ENCODE measurements at regions not wholly inside any gene's neighbourhood (a gene's known extent, or its start where the extent isn't known, plus 50 kb on each side); places are given as distances from the start of the nearest gene placed in this dataset.

DNA sequence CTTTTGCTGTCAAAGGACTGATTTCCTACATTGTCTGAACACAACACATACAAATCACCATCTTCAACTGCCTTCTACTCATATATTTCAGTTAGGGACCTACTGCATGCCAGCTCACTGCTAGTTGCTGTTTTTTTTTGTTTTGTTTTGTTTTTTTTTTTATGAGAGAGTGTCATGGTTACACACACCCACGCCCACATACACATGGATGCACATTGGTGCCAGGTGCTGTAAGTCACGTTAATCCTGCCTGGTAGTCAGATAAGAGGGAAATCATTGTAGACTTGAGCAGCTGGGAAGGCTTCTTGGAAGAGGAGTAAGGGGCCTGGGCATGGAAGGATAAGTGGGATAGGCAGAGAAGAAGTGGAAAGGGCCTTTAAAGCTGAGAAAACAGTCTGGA is 209.9 kb downstream of the TDRD15 start:
- H3K9me3 ChIP-seq, result no peaks in the 10 kb centered on the region
- H3K4me1 ChIP-seq (ENCODE audit: insufficient read depth), result peaks cover 5% of the 10 kb centered on the region
- H3K27me3 ChIP-seq, result no peaks in the 10 kb centered on the region
- 41 to 56% (median 48%) methylated on average over 2 of the region's 2 CpGs for WGBS, 3 donors
- no peak for DNase-seq
- no peak overlapping the region for H3K27ac ChIP-seq
- H3K4me3 ChIP-seq, result no peak overlapping the region
- no peaks in the 10 kb centered on the region for H3K36me3 ChIP-seq
- no peak for TF ChIP-seq POLR2A (IDR thresholded peaks at IDR 0.05)
- TF ChIP-seq EP300 (IDR thresholded peaks at IDR 0.05), result no peak
- TF ChIP-seq, protein P1, sequence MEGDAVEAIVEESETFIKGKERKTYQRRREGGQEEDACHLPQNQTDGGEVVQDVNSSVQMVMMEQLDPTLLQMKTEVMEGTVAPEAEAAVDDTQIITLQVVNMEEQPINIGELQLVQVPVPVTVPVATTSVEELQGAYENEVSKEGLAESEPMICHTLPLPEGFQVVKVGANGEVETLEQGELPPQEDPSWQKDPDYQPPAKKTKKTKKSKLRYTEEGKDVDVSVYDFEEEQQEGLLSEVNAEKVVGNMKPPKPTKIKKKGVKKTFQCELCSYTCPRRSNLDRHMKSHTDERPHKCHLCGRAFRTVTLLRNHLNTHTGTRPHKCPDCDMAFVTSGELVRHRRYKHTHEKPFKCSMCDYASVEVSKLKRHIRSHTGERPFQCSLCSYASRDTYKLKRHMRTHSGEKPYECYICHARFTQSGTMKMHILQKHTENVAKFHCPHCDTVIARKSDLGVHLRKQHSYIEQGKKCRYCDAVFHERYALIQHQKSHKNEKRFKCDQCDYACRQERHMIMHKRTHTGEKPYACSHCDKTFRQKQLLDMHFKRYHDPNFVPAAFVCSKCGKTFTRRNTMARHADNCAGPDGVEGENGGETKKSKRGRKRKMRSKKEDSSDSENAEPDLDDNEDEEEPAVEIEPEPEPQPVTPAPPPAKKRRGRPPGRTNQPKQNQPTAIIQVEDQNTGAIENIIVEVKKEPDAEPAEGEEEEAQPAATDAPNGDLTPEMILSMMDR (IDR thresholded peaks at IDR 0.05), result no peak
- intact Hi-C loops (cut with DNase I), result loop anchor here in 1 of 4 donors (2.0 kb wide), 1 partner anchor 35 kb away; no protein-coding TSS in a partner anchor

DNA sequence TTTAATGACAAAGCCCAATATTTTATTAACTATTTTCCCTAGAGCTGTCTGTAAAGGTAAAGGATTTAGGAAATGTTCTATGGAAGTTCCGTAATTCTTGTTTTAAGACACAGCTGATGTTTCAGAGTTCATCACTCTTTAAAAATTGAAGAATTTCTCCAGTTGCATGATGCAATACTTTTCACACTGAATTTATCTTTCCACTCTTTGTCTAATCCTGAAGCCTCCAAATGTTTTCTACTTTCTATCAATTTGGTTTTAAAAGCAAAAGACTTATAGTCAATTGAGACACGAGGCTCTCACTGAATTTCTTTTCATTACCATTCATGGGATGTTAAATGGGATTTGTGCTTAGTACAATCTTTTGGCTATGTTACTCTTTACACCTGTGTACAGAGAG is 223.2 kb downstream of the TDRD15 start:
- WGBS, 3 donors, result 88 to 91% (median 91%) methylated on average over 2 of the region's 2 CpGs
- H3K36me3 ChIP-seq, result no peaks in the 10 kb centered on the region
- H3K4me3 ChIP-seq, result no peak overlapping the region
- DNase-seq, result no peak
- no peak overlapping the region for H3K27ac ChIP-seq
- no peaks in the 10 kb centered on the region for H3K4me1 ChIP-seq (ENCODE audit: insufficient read depth)
- H3K27me3 ChIP-seq, result no peaks in the 10 kb centered on the region
- intact Hi-C loops (cut with DNase I), result no loop called here
- no peaks in the 10 kb centered on the region for H3K9me3 ChIP-seq
- TF ChIP-seq, protein P1 (IDR thresholded peaks at IDR 0.05), result no peak
- TF ChIP-seq POLR2A (IDR thresholded peaks at IDR 0.05) (no peak), EP300 (IDR thresholded peaks at IDR 0.05) (no peak)

DNA sequence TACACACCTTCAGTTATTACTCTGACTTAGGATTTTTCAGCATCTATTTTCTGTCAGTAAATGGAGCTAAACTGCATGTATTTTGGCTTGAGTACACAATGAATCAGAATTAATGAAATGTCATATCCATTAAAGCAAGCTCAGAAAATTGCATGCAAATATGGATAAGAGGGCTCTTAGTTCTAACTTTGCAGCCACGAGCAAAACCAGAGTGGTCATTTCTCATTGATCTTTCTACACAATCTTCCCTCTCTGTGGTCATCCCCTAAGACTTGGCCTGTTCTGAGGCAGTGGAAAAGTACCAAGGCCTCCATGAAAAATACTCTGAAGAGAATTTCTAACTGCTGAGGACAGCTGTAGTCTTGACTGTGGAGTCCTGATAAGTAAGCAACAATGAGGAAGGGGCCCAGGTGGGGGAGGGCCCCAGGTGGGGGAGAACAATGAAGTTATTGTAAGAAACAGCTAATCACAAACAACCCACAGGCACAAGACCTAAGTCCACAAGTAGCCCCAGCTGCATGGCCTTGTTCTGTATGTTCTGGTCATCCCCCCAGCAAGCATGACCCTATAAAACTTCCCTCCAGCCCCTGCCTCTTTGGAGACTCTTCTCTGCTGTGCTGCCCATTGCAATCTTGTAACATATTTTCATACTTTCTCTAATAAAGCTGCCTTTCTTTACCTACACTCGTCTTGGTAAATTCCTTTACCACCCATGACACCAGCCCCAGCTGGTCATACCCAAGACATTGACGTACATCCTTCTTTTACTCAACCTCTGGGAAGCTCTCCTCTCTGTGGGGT is 230.3 kb downstream of the TDRD15 start:
- no peak for DNase-seq
- TF ChIP-seq POLR2A (IDR thresholded peaks at IDR 0.05) (no peak), EP300 (IDR thresholded peaks at IDR 0.05) (no peak)
- TF ChIP-seq, protein P1 (IDR thresholded peaks at IDR 0.05), result no peak
- 76 to 86% (median 77%) methylated on average over 3 of the region's 3 CpGs for WGBS, 3 donors
- H3K27me3 ChIP-seq, result no peaks in the 10 kb centered on the region
- H3K36me3 ChIP-seq, result no peaks in the 10 kb centered on the region
- H3K4me1 ChIP-seq (ENCODE audit: insufficient read depth), result no peaks in the 10 kb centered on the region
- H3K27ac ChIP-seq, result no peak overlapping the region
- no peak overlapping the region for H3K4me3 ChIP-seq
- H3K9me3 ChIP-seq, result no peaks in the 10 kb centered on the region
- intact Hi-C loops (cut with DNase I), result no loop called here

DNA sequence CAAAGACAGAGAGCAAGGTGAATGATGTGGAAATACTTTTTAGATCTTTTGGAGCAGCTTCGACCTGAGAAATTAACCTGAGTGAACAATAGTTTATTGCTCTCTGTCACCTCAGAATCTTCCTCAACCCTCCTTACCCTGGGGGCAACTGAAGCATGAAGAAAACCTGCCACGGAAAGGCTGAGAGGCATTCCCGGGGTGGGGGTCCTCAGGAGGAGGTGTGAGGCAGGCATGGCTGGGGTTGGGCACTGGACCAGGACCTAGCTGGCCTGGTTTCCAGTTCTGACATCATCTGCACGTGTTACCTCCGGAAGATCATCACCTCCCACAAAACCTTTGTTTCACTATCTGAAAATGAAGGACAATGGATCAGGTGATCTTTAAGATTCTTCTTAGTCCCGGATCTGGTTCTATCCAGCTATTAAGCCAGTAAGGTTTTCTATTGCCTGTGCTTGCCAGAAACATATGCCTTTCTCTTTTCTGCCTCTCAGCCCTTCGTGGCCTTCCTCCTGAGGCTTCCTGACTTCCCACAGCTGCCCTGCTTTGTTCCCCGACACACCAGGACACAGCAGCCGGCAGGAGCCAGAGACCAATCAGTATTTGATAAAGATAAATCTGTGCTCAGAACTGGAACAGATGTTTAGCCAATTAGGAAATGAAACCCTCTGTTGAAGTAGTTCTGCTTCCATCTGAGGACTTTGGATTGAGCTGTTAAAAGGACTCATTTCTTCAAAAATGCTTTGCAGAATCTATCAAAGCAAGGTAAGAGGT is 232.5 kb downstream of the TDRD15 start:
- Histone ChIP-seq H3K27me3 (no peaks in the 10 kb centered on the region), H3K36me3 (no peaks in the 10 kb centered on the region), H3K4me3 (no peak overlapping the region), H3K4me1 (ENCODE audit: insufficient read depth) (no peaks in the 10 kb centered on the region), H3K9me3 (no peaks in the 10 kb centered on the region), H3K27ac (no peak overlapping the region)
- 28 to 32% (median 30%) methylated on average over 9 of the region's 9 CpGs for whole genome bisulfite sequencing, 3 donors
- no peak for DNase-seq
- intact Hi-C loops (cut with DNase I), result no loop called here
- TF ChIP-seq EP300 (IDR thresholded peaks at IDR 0.05) (no peak), POLR2A (IDR thresholded peaks at IDR 0.05) (no peak)
- TF ChIP-seq, protein P1 (IDR thresholded peaks at IDR 0.05), result no peak

All from ovary (tissue), 7 donors.